H9 (cell line): ENCODE measurements at regions not wholly inside any gene's neighbourhood (a gene's known extent, or its start where the extent isn't known, plus 50 kb on each side); places are given as distances from the start of the nearest gene placed in this dataset.

ENCODE experiments used
- DNase-seq: peaks from one replicate; pipeline ENCODE4 v3.0.0-alpha.2; 2017
- H2AFZ ChIP-seq: one replicate; pipeline ENCODE4 v1.6.1; 2013; ENCODE audit warnings: mild to moderate bottlenecking, low read length, control low read depth, moderate library complexity
- H2AK5ac ChIP-seq: 2 replicates; pipeline ENCODE4 v1.6.1; 2013; ENCODE audit warnings: low read length, control low read depth, mixed read lengths; ENCODE audit not compliant: insufficient read length
- H2BK120ac ChIP-seq: one replicate; pipeline ENCODE4 v1.6.1; 2013; ENCODE audit warnings: low read depth, mild to moderate bottlenecking, low read length, control low read depth, inconsistent platforms; ENCODE audit not compliant: poor library complexity, severe bottlenecking
- H2BK12ac ChIP-seq: 2 replicates; pipeline ENCODE4 v1.6.1; 2013; ENCODE audit warnings: low read length, control low read depth, mixed read lengths, low read depth; ENCODE audit not compliant: insufficient read length
- H2BK15ac ChIP-seq: 2 replicates; pipeline ENCODE4 v1.6.1; 2013; ENCODE audit warnings: low read depth, low read length, control low read depth
- H2BK20ac ChIP-seq: one replicate; pipeline ENCODE4 v1.6.1; 2013; ENCODE audit warnings: low read depth, mild to moderate bottlenecking, low read length, control low read depth, inconsistent platforms; ENCODE audit not compliant: poor library complexity, severe bottlenecking
- H2BK5ac ChIP-seq: 2 replicates; pipeline ENCODE4 v1.6.1; 2013; ENCODE audit warnings: low read length, control low read depth, mixed read lengths; ENCODE audit not compliant: insufficient read length
- H3K14ac ChIP-seq: 2 replicates; pipeline ENCODE4 v1.6.1; 2013; ENCODE audit warnings: low read length, control low read depth; ENCODE audit not compliant: insufficient read depth
- H3K18ac ChIP-seq: 2 replicates; pipeline ENCODE4 v1.6.1; 2013; ENCODE audit warnings: low read depth, mild to moderate bottlenecking, mixed read lengths, low read length, control low read depth; ENCODE audit not compliant: insufficient read length
- H3K23ac ChIP-seq: 2 replicates; pipeline ENCODE4 v1.6.1; 2013; ENCODE audit warnings: low read length, control low read depth, mixed read lengths, low read depth; ENCODE audit not compliant: insufficient read length
- H3K23me2 ChIP-seq: 2 replicates; pipeline ENCODE4 v1.6.1; 2013; ENCODE audit warnings: low read depth, mild to moderate bottlenecking, mixed read lengths, low read length, control low read depth; ENCODE audit not compliant: insufficient read length, poor library complexity, severe bottlenecking
- H3K27ac ChIP-seq: 2 replicates; pipeline ENCODE4 v1.5.1; 2013; ENCODE audit warnings: low read length, control low read depth, mixed read lengths, low read depth; ENCODE audit not compliant: insufficient read length
- H3K27me3 ChIP-seq: 2 replicates; pipeline ENCODE4 v1.6.1; 2013; ENCODE audit warnings: low read length, control low read depth, inconsistent platforms; ENCODE audit not compliant: insufficient read depth
- H3K4ac ChIP-seq: 2 replicates; pipeline ENCODE4 v1.6.1; 2013; ENCODE audit warnings: low read depth, mild to moderate bottlenecking, control low read depth, inconsistent platforms, low read length, moderate library complexity
- H3K4me1 ChIP-seq: 2 replicates; pipeline ENCODE4 v1.6.1; 2013; ENCODE audit warnings: low read length, control low read depth, inconsistent platforms; ENCODE audit not compliant: insufficient read depth
- H3K4me2 ChIP-seq: 2 replicates; pipeline ENCODE4 v1.6.1; 2013; ENCODE audit warnings: low read length, control low read depth, mixed read lengths; ENCODE audit not compliant: insufficient read length, insufficient read depth
- H3K56ac ChIP-seq: 2 replicates; pipeline ENCODE4 v1.6.1; 2013; ENCODE audit warnings: low read depth, mild to moderate bottlenecking, mixed read lengths, low read length, control low read depth; ENCODE audit not compliant: insufficient read length
- H3K79me1 ChIP-seq: 2 replicates; pipeline ENCODE4 v1.6.1; 2013; ENCODE audit warnings: low read depth, mild to moderate bottlenecking, moderate library complexity, low read length, control low read depth, inconsistent platforms; ENCODE audit not compliant: insufficient read depth, poor library complexity, severe bottlenecking
- H3K79me2 ChIP-seq: 2 replicates; pipeline ENCODE4 v1.6.1; 2013; ENCODE audit warnings: low read length, control low read depth, inconsistent platforms; ENCODE audit not compliant: insufficient read depth
- H3K9ac ChIP-seq: 2 replicates; pipeline ENCODE4 v1.6.1; 2013; ENCODE audit warnings: low read length, control low read depth, mixed read lengths; ENCODE audit not compliant: insufficient read length; ENCODE audit errors: extremely low read depth
- H3K9me3 ChIP-seq: one replicate; pipeline ENCODE4 v1.6.1; 2013; ENCODE audit warnings: low read depth, low read length, inconsistent platforms; ENCODE audit not compliant: control insufficient read depth
- H3T11ph ChIP-seq: one replicate; pipeline ENCODE4 v1.6.1; 2013; ENCODE audit warnings: mild to moderate bottlenecking, low read length, control low read depth, inconsistent platforms
- H4K20me1 ChIP-seq: one replicate; pipeline ENCODE4 v1.6.1; 2013; ENCODE audit not compliant: control insufficient read depth, insufficient read length, insufficient read depth
- H4K5ac ChIP-seq: 2 replicates; pipeline ENCODE4 v1.6.1; 2013; ENCODE audit warnings: low read depth, mild to moderate bottlenecking, mixed read lengths, low read length, control low read depth; ENCODE audit not compliant: insufficient read length
- H4K8ac ChIP-seq: replicated peaks from 2 replicates; pipeline ENCODE4 v1.6.1; 2013; ENCODE audit warnings: low read length, control low read depth, mixed read lengths, low read depth; ENCODE audit not compliant: insufficient read length
- H4K91ac ChIP-seq: 2 replicates; pipeline ENCODE4 v1.6.1; 2013; ENCODE audit warnings: low read depth, mild to moderate bottlenecking, moderate library complexity, mixed read lengths, low read length, control low read depth; ENCODE audit not compliant: insufficient read length
- H3K27ac Mint-ChIP-seq, 3 experiments: 2 replicates in 2 of 3; 3 replicates in 1 of 3; pipeline ENCODE4 v1.8.0; 2020 to 2021; ENCODE audit warnings: mixed read lengths in 3 of 3, mild to moderate bottlenecking in 1 of 3, moderate library complexity in 1 of 3
- H3K27me3 Mint-ChIP-seq: 2 replicates; pipeline ENCODE4 v1.8.0; 2021; ENCODE audit warnings: low read depth, mild to moderate bottlenecking, moderate library complexity, mixed read lengths
- H3K36me3 Mint-ChIP-seq, 3 experiments: 2 replicates in 2 of 3; 3 replicates in 1 of 3; pipeline ENCODE4 v1.8.0; 2020 to 2021; ENCODE audit warnings: low read depth in 3 of 3, mixed read lengths in 3 of 3; ENCODE audit not compliant: insufficient read depth in 1 of 3
- H3K4me1 Mint-ChIP-seq, 2 experiments: 2 replicates each; pipeline ENCODE4 v1.8.0; 2020; ENCODE audit warnings: mixed read lengths in 2 of 2
- H3K4me3 Mint-ChIP-seq, 2 experiments: 2 replicates in 1 of 2; 3 replicates in 1 of 2; pipeline ENCODE4 v1.8.0; 2020 to 2021; ENCODE audit warnings: mild to moderate bottlenecking in 2 of 2, mixed read lengths in 2 of 2, moderate library complexity in 1 of 2
- H3K9me3 Mint-ChIP-seq, 2 experiments: 2 replicates in 1 of 2; 3 replicates in 1 of 2; pipeline ENCODE4 v1.8.0; 2020; ENCODE audit warnings: mild to moderate bottlenecking in 2 of 2, mixed read lengths in 2 of 2, moderate library complexity in 1 of 2
- WGBS: extraction: QIAGEN DNeasy Blood & Tissue Kit; methylation state at CpG from one replicate; pipeline ENCODE4 v1.1.7; 2013; ENCODE audit warnings: missing lambda C conversion rate, low lambda C conversion rate, mixed read lengths; ENCODE audit not compliant: insufficient read length; ENCODE audit errors: extremely low coverage; 5-methylcytosine and 5-hydroxymethylcytosine counted together
- TF ChIP-seq, protein P1 (sequence below): fragments of 200-600 bp; sonication (generic); conservative IDR thresholded peaks from 3 replicates; pipeline ENCODE4 v1.8.0; 2021; ENCODE audit warnings: antibody characterized with exemption, mild to moderate bottlenecking

DNA sequence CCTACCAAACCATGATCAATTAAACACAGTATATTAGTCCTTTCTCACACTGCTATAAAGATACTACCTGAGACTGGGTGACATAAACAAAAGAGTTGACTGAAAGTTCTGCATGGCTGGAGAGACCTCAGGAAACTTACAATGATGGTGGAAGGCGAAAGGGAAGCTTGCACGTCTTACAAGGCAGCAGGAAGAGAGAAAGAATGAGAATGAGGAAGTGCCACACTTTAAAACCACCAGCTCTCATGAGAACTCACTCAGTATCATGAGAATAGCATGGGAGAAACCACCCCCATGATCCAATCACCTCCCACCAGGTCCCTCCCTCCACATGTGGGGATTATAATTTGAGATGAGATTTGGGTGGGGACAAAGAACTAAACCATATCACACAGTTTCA lies 324.9 kb upstream of the ZNF507 start:
- Histone ChIP-seq H2BK120ac (no peak overlapping the region), H3K14ac (no peak overlapping the region), H2BK20ac (no peak overlapping the region), H3K9me3 (no peaks in the 10 kb centered on the region), H2BK5ac (no peak overlapping the region), H3K79me1 (no peaks in the 10 kb centered on the region), H4K5ac (no peak overlapping the region), H2AK5ac (no peak overlapping the region), H2BK15ac (no peak overlapping the region), H4K91ac (no peak overlapping the region), H3K4me2 (no peak overlapping the region), H3K79me2 (no peaks in the 10 kb centered on the region), H4K20me1 (no peaks in the 10 kb centered on the region), H3K23ac (no peak overlapping the region), H3K4me1 (no peaks in the 10 kb centered on the region), H2BK12ac (no peak overlapping the region), H3K23me2 (no peaks in the 10 kb centered on the region), H3K56ac (no peak overlapping the region), H4K8ac (no peak overlapping the region), H3K18ac (no peak overlapping the region), H3K9ac (no peak overlapping the region), H2AFZ (no peak overlapping the region), H3K27me3 (no peaks in the 10 kb centered on the region), H3T11ph (no peak overlapping the region), H3K4ac (no peak overlapping the region), H3K27ac (no peak overlapping the region)
- H3K4me1 Mint-ChIP-seq = peaks cover 0 to 4% of the 10 kb centered on the region in 2 experiments; a peak in 1 of 4 replicates
- DNase-seq = no peak
- TF ChIP-seq, protein P1, sequence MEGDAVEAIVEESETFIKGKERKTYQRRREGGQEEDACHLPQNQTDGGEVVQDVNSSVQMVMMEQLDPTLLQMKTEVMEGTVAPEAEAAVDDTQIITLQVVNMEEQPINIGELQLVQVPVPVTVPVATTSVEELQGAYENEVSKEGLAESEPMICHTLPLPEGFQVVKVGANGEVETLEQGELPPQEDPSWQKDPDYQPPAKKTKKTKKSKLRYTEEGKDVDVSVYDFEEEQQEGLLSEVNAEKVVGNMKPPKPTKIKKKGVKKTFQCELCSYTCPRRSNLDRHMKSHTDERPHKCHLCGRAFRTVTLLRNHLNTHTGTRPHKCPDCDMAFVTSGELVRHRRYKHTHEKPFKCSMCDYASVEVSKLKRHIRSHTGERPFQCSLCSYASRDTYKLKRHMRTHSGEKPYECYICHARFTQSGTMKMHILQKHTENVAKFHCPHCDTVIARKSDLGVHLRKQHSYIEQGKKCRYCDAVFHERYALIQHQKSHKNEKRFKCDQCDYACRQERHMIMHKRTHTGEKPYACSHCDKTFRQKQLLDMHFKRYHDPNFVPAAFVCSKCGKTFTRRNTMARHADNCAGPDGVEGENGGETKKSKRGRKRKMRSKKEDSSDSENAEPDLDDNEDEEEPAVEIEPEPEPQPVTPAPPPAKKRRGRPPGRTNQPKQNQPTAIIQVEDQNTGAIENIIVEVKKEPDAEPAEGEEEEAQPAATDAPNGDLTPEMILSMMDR = no peak
- no CpG with 5 or more reads among the region's 2 CpGs for WGBS
- no peak overlapping the region for H3K4me3 Mint-ChIP-seq
- H3K27me3 Mint-ChIP-seq = no peaks in the 10 kb centered on the region; the same call in none of the 2 replicates
- H3K36me3 Mint-ChIP-seq = no peaks in the 10 kb centered on the region
- H3K9me3 Mint-ChIP-seq = no peaks in the 10 kb centered on the region; a peak in 2 of 5 replicates
- no peak overlapping the region for H3K27ac Mint-ChIP-seq
